GM21515 (cell line): ENCODE measurements at regions not wholly inside any gene's neighbourhood (a gene's known extent, or its start where the extent isn't known, plus 50 kb on each side); places are given as distances from the start of the nearest gene placed in this dataset.
"Not testable (repeated sequence)": the region's sequence is repeated elsewhere in the genome, so short reads cannot be mapped to it uniquely, and the experiment has no call there.

Experiments used
- ATAC-seq: cut with Tn5 transposase; IDR thresholded peaks from one replicate; pipeline ENCODE4 v1.9.1; 2021; ENCODE audit not compliant: unreplicated experiment

DNA sequence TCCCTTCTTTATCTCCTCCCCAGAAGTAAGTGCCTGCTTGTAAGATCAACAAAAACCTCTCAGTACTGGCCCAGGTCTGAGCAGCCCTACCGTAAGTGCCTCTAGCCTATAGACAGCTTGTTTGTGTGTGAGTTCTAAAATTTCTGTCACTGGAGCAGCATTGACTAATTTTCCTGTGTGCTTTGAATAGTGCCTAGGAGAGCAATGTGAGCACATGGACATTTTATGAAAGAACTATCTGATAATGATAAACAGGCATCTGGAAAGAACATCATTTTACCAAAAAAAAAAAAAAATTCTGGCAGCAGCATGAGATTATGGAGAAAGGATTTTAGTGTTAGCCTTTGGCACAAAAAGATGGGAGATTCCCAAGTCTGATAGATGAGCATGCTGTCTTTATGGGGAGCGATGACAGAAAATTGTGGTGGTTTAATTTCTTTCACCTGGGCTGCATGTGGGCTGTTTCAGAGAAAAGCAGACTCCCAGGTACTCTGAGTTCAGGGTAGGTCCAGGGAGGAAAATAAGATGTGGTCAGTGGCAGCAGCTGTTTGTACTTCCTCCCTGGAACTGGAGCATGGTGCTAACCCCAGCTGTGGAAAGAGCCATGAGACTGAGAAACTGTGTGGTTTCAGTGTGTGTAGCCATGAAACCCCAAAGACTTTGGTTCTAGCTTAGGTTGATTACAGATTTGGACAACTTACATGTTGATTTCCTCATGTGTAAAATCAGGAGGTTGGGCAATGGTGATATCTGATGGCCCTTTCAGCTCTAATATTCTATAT lies 419.9 kb downstream of the NTRK2 start:
- ATAC-seq: no peak

GRCh38 chr9:85081963-85082362 lies 412.4 kb downstream of the NTRK2 start:
- no peak for ATAC-seq

- ATAC-seq: no peak
These were observed 409.8 kb downstream of the NTRK2 start for GRCh38 chr9:85079349-85079748.

GRCh38 chr9:85077944-85078343 lies 408.4 kb downstream of the NTRK2 start:
- no peak for ATAC-seq

DNA sequence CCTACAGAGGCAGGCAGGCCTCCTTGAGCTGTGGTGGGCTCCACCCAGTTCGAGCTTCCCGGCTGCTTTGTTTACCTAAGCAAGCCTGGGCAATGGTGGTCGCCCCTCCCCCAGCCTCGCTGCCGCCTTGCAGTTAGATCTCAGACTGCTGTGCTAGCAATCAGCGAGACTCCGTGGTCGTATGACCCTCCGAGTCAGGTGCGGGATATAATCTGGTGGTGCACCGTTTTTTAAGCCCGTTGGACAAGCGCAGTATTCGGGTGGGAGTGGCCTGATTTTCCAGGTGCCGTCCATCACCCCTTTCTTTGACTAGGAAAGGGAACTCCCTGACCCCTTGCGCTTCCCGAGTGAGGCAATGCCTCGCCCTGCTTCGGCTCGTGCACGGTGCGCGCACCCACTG lies 407.6 kb downstream of the NTRK2 start:
- not testable (repeated sequence) for ATAC-seq
